Lower leg skin (tissue), 4 donors: ENCODE measurements at regions not wholly inside any gene's neighbourhood (a gene's known extent, or its start where the extent isn't known, plus 50 kb on each side); places are given as distances from the start of the nearest gene placed in this dataset.

Source experiments
- DNase-seq, 2 donors: peaks; one replicate each; pipeline ENCODE4 v3.0.0-alpha.2; 2019; ENCODE audit warnings: low spot score in 2 of 2
- H3K4me3 ChIP-seq: fragments of 200-600 bp; sonication (generic); 2 replicates; pipeline ENCODE4 v1.5.1; 2017; ENCODE audit warnings: mild to moderate bottlenecking, low read depth; ENCODE audit not compliant: poor library complexity, severe bottlenecking
- CTCF ChIP-seq, 3 donors: fragments of 450-650 bp; IDR thresholded peaks; one replicate each; pipeline ENCODE4 v1.5.1; 2016; ENCODE audit warnings: antibody characterized with exemption in 3 of 3, mild to moderate bottlenecking in 3 of 3, moderate library complexity in 2 of 3
- POLR2A ChIP-seq, 2 donors: fragments of 450-650 bp; IDR thresholded peaks; one replicate each; pipeline ENCODE4 v1.6.1; 2016 to 2017; ENCODE audit warnings: antibody characterized with exemption in 2 of 2, mild to moderate bottlenecking in 1 of 2, moderate library complexity in 1 of 2
- WGBS, 2 donors: methylation state at CpG; one replicate each; pipeline ENCODE4 v1.1.5; 2018; 5-methylcytosine and 5-hydroxymethylcytosine counted together
- intact Hi-C: fragments of 100-400 bp; cut with DNase I; formaldehyde crosslinking; loops from one replicate; pipeline ENCODE4 v1.15.0; 2023; ENCODE audit warnings: low total_unique reads

GRCh38 chr9:13491493-13492424 lies 212.3 kb upstream of the MPDZ start:
- WGBS, 2 donors: 85% methylated on average over 11 of the region's 11 CpGs
- no peak overlapping the region for H3K4me3 ChIP-seq
- TF ChIP-seq CTCF (IDR thresholded peaks at IDR 0.05): no peak
- TF ChIP-seq POLR2A (IDR thresholded peaks at IDR 0.05): no peak
- intact Hi-C loops: no loop called here
- DNase-seq: no peak

- WGBS, 2 donors: 69 to 76% methylated on average over 1 of the region's 1 CpG
- TF ChIP-seq POLR2A (IDR thresholded peaks at IDR 0.05) (no peak), CTCF (IDR thresholded peaks at IDR 0.05) (no peak)
These were observed 211.6 kb upstream of the MPDZ start for GRCh38 chr9:13491138-13491492.

GRCh38 chr9:13487936-13488335 lies 208.4 kb upstream of the MPDZ start:
- no peak for DNase-seq
- H3K4me3 ChIP-seq: no peak overlapping the region
- TF ChIP-seq POLR2A (IDR thresholded peaks at IDR 0.05) (no peak), CTCF (IDR thresholded peaks at IDR 0.05) (no peak)
- intact Hi-C loops: no loop called here
- WGBS, 2 donors: 53 to 68% methylated on average over 6 of the region's 6 CpGs

More at GRCh38 chr9:13491138-13491492, 211.6 kb upstream of the MPDZ start:
- no peak overlapping the region for H3K4me3 ChIP-seq
- DNase-seq: no peak
- intact Hi-C loops: no loop called here

GRCh38 chr9:13487498-13487897 lies 208.0 kb upstream of the MPDZ start:
- intact Hi-C loops: no loop called here
- H3K4me3 ChIP-seq: no peak overlapping the region
- 40% methylated on average over 2 of the region's 2 CpGs for WGBS, 2 donors
- TF ChIP-seq CTCF (IDR thresholded peaks at IDR 0.05) (no peak), POLR2A (IDR thresholded peaks at IDR 0.05) (no peak)
- DNase-seq: no peak

GRCh38 chr9:13487071-13487470 lies 207.6 kb upstream of the MPDZ start:
- no peak for DNase-seq
- WGBS, 2 donors: 79 to 88% methylated on average over 5 of the region's 5 CpGs
- TF ChIP-seq CTCF (IDR thresholded peaks at IDR 0.05) (no peak), POLR2A (IDR thresholded peaks at IDR 0.05) (no peak)
- intact Hi-C loops: no loop called here
- no peak overlapping the region for H3K4me3 ChIP-seq
